A549 (cell line): ENCODE measurements at regions not wholly inside any gene's neighbourhood (a gene's known extent, or its start where the extent isn't known, plus 50 kb on each side); places are given as distances from the start of the nearest gene placed in this dataset.

Experiments
- CHD4 ChIP-seq: fragments of 200-600 bp; sonication (generic); IDR thresholded peaks from 2 replicates; pipeline ENCODE4 v1.6.1; 2016; ENCODE audit warnings: antibody characterized with exemption, mild to moderate bottlenecking, borderline replicate concordance
- EP300 ChIP-seq, 2 experiments: fragments of >200 bp; sonication (Bioruptor Twin); formaldehyde crosslinking; IDR thresholded peaks; 2 replicates in 1 of 2; 3 replicates in 1 of 2; pipeline ENCODE4 v1.6.1; 2016 to 2017
- FOSB ChIP-seq: fragments of 250-450 bp; sonication (Bioruptor Pico); IDR thresholded peaks from 2 replicates; pipeline ENCODE4 v1.5.0; 2020; ENCODE audit warnings: mild to moderate bottlenecking, moderate library complexity
- FOSL2 ChIP-seq, 2 experiments: fragments of 450-650 bp in 1 of 2; fragments of >200 bp in 1 of 2; sonication (Bioruptor Twin) in 1 of 2; formaldehyde crosslinking; IDR thresholded peaks; 2 replicates each; pipeline versions ENCODE4 v1.5.0 to v1.6.1; 2016 to 2020; ENCODE audit warnings: mild to moderate bottlenecking in 1 of 2, moderate library complexity in 1 of 2
- GATA3 ChIP-seq: IDR thresholded peaks from 2 replicates; pipeline ENCODE4 v1.6.1; 2012; ENCODE audit warnings: borderline replicate concordance
- HDAC2 ChIP-seq: fragments of 200-600 bp; sonication (generic); IDR thresholded peaks from 2 replicates; pipeline ENCODE4 v1.6.1; 2016
- MYC ChIP-seq: IDR thresholded peaks from 2 replicates; pipeline ENCODE4 v1.6.1; 2012; ENCODE audit warnings: mild to moderate bottlenecking, inconsistent platforms, low read length, improper control_type of control experiment, borderline replicate concordance
- POLR2A ChIP-seq: IDR thresholded peaks from 2 replicates; pipeline ENCODE4 v1.6.1; 2012; ENCODE audit warnings: mild to moderate bottlenecking, low read length
- RNF2 ChIP-seq: fragments of 200-600 bp; sonication (generic); IDR thresholded peaks from 2 replicates; pipeline ENCODE4 v1.6.1; 2016; ENCODE audit warnings: low read depth, mild to moderate bottlenecking, antibody characterized with exemption, moderate library complexity, borderline replicate concordance
- TF ChIP-seq, protein P1 (sequence below): fragments of >200 bp; sonication (Bioruptor Twin); formaldehyde crosslinking; IDR thresholded peaks from 3 replicates; pipeline ENCODE4 v1.5.1; 2016
- TF ChIP-seq, protein P2 (sequence below): IDR thresholded peaks from 2 replicates; pipeline ENCODE4 v1.6.1; 2012
- TF ChIP-seq, protein P3 (sequence below): fragments of 250-450 bp; sonication (Bioruptor Pico); IDR thresholded peaks from 2 replicates; pipeline ENCODE4 v1.5.0; 2021; ENCODE audit warnings: mild to moderate bottlenecking, moderate library complexity, borderline replicate concordance
- TF ChIP-seq, protein P4 (sequence below): fragments of 200-600 bp; sonication (generic); IDR thresholded peaks from 2 replicates; pipeline ENCODE4 v1.6.1; 2016; ENCODE audit warnings: antibody characterized with exemption, mild to moderate bottlenecking, moderate library complexity

DNA sequence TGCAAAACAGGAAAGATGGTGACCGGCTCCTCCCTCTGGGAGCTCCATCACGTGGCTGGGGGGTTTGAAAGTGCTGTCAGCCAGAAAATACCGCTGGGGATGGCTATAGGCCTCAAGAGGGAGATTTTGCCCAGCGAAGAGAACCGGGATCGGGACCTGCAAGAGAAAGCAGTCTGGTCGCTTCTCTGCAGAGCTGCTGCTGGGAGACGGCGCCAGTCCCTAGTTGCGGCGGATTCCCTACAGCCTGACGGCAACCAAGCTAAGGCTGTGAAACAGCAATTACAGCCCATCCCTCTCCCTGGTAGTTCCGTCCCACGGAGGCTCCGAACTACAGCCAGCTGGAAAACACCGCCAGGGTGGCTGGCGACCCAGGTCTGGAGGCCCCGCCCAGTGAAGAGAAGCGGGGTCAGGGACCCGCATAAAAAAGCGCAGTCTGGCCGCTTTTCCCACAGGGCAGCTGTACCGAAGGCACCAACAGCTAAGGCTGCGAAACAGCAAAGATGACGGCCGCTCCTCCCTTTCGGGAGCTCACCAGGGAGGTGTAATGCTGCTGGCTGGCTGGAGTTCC, 238.1 kb upstream of the IRAK1BP1 start:
- TF ChIP-seq, protein P1, sequence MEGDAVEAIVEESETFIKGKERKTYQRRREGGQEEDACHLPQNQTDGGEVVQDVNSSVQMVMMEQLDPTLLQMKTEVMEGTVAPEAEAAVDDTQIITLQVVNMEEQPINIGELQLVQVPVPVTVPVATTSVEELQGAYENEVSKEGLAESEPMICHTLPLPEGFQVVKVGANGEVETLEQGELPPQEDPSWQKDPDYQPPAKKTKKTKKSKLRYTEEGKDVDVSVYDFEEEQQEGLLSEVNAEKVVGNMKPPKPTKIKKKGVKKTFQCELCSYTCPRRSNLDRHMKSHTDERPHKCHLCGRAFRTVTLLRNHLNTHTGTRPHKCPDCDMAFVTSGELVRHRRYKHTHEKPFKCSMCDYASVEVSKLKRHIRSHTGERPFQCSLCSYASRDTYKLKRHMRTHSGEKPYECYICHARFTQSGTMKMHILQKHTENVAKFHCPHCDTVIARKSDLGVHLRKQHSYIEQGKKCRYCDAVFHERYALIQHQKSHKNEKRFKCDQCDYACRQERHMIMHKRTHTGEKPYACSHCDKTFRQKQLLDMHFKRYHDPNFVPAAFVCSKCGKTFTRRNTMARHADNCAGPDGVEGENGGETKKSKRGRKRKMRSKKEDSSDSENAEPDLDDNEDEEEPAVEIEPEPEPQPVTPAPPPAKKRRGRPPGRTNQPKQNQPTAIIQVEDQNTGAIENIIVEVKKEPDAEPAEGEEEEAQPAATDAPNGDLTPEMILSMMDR, result no peak
- TF ChIP-seq EP300 (IDR thresholded peaks at IDR 0.05), result no peak
- no peak for TF ChIP-seq POLR2A
- TF ChIP-seq RNF2, result no peak
- TF ChIP-seq, protein P2, sequence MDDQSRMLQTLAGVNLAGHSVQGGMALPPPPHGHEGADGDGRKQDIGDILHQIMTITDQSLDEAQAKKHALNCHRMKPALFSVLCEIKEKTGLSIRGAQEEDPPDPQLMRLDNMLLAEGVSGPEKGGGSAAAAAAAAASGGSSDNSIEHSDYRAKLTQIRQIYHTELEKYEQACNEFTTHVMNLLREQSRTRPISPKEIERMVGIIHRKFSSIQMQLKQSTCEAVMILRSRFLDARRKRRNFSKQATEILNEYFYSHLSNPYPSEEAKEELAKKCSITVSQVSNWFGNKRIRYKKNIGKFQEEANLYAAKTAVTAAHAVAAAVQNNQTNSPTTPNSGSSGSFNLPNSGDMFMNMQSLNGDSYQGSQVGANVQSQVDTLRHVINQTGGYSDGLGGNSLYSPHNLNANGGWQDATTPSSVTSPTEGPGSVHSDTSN, result no peak
- no peak for TF ChIP-seq HDAC2
- TF ChIP-seq, protein P3, sequence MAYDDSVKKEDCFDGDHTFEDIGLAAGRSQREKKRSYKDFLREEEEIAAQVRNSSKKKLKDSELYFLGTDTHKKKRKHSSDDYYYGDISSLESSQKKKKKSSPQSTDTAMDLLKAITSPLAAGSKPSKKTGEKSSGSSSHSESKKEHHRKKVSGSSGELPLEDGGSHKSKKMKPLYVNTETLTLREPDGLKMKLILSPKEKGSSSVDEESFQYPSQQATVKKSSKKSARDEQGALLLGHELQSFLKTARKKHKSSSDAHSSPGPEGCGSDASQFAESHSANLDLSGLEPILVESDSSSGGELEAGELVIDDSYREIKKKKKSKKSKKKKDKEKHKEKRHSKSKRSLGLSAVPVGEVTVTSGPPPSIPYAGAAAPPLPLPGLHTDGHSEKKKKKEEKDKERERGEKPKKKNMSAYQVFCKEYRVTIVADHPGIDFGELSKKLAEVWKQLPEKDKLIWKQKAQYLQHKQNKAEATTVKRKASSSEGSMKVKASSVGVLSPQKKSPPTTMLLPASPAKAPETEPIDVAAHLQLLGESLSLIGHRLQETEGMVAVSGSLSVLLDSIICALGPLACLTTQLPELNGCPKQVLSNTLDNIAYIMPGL (CRISPR knock-in tag), result no peak
- no peak for TF ChIP-seq GATA3
- TF ChIP-seq MYC, result no peak
- no peak for TF ChIP-seq CHD4
- TF ChIP-seq FOSL2 (IDR thresholded peaks at IDR 0.05), result no peak
- TF ChIP-seq FOSL2 (CRISPR knock-in tag; IDR thresholded peaks at IDR 0.05), result no peak
- TF ChIP-seq, protein P4, sequence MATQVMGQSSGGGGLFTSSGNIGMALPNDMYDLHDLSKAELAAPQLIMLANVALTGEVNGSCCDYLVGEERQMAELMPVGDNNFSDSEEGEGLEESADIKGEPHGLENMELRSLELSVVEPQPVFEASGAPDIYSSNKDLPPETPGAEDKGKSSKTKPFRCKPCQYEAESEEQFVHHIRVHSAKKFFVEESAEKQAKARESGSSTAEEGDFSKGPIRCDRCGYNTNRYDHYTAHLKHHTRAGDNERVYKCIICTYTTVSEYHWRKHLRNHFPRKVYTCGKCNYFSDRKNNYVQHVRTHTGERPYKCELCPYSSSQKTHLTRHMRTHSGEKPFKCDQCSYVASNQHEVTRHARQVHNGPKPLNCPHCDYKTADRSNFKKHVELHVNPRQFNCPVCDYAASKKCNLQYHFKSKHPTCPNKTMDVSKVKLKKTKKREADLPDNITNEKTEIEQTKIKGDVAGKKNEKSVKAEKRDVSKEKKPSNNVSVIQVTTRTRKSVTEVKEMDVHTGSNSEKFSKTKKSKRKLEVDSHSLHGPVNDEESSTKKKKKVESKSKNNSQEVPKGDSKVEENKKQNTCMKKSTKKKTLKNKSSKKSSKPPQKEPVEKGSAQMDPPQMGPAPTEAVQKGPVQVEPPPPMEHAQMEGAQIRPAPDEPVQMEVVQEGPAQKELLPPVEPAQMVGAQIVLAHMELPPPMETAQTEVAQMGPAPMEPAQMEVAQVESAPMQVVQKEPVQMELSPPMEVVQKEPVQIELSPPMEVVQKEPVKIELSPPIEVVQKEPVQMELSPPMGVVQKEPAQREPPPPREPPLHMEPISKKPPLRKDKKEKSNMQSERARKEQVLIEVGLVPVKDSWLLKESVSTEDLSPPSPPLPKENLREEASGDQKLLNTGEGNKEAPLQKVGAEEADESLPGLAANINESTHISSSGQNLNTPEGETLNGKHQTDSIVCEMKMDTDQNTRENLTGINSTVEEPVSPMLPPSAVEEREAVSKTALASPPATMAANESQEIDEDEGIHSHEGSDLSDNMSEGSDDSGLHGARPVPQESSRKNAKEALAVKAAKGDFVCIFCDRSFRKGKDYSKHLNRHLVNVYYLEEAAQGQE, result no peak
- TF ChIP-seq FOSB (CRISPR knock-in tag), result no peak
